ENCODE measurements at regions not wholly inside any gene's neighbourhood (a gene's known extent, or its start where the extent isn't known, plus 50 kb on each side); places are given as distances from the start of the nearest gene placed in this dataset.

DNA sequence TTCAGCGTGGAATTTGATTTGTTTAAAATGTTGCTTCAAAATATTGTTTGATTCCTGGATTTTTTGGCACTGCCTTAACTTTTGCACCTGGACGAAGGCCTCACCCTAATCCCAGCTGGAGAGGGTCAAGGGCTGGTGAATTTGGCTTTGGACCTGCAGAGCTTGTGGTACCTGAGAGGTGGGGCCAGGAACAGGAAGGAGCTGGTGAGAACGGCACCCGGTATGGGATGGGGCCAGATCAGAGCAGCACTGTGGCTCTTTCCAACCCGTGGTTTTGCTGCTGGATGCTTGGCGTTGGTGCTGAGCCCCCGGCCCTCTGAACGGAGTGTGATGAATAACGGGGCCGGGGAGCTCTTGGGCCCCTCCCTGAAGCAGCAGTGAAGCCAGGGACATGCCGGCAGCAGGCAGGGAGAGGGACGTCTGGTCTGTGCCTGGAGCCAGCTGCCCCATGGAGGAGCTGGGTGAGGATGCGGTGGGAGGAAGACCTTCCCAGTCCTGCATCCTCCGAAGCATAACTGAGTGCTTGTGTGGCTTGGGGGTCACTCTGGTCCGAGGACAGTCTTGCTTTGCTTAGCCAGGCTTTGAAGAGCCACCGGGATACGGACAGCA lies 275.4 kb downstream of the SEC14L1 start (continued):
- TF ChIP-seq, protein P1, sequence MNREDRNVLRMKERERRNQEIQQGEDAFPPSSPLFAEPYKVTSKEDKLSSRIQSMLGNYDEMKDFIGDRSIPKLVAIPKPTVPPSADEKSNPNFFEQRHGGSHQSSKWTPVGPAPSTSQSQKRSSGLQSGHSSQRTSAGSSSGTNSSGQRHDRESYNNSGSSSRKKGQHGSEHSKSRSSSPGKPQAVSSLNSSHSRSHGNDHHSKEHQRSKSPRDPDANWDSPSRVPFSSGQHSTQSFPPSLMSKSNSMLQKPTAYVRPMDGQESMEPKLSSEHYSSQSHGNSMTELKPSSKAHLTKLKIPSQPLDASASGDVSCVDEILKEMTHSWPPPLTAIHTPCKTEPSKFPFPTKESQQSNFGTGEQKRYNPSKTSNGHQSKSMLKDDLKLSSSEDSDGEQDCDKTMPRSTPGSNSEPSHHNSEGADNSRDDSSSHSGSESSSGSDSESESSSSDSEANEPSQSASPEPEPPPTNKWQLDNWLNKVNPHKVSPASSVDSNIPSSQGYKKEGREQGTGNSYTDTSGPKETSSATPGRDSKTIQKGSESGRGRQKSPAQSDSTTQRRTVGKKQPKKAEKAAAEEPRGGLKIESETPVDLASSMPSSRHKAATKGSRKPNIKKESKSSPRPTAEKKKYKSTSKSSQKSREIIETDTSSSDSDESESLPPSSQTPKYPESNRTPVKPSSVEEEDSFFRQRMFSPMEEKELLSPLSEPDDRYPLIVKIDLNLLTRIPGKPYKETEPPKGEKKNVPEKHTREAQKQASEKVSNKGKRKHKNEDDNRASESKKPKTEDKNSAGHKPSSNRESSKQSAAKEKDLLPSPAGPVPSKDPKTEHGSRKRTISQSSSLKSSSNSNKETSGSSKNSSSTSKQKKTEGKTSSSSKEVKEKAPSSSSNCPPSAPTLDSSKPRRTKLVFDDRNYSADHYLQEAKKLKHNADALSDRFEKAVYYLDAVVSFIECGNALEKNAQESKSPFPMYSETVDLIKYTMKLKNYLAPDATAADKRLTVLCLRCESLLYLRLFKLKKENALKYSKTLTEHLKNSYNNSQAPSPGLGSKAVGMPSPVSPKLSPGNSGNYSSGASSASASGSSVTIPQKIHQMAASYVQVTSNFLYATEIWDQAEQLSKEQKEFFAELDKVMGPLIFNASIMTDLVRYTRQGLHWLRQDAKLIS (CRISPR knock-in tag; IDR thresholded peaks at IDR 0.05; ENCODE audit: borderline replicate concordance): no peak
- TF ChIP-seq ZNF416 (CRISPR knock-in tag; IDR thresholded peaks at IDR 0.05) (no peak), FOXP1 (CRISPR knock-in tag; IDR thresholded peaks at IDR 0.05; ENCODE audit: borderline replicate concordance) (no peak), MYBL2 (CRISPR knock-in tag; IDR thresholded peaks at IDR 0.05) (no peak)
- TF ChIP-seq, protein P2, sequence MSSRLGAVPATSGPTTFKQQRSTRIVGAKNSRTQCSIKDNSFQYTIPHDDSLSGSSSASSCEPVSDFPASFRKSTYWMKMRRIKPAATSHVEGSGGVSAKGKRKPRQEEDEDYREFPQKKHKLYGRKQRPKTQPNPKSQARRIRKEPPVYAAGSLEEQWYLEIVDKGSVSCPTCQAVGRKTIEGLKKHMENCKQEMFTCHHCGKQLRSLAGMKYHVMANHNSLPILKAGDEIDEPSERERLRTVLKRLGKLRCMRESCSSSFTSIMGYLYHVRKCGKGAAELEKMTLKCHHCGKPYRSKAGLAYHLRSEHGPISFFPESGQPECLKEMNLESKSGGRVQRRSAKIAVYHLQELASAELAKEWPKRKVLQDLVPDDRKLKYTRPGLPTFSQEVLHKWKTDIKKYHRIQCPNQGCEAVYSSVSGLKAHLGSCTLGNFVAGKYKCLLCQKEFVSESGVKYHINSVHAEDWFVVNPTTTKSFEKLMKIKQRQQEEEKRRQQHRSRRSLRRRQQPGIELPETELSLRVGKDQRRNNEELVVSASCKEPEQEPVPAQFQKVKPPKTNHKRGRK (CRISPR knock-in tag; IDR thresholded peaks at IDR 0.05; ENCODE audit: borderline replicate concordance): no peak
- TF ChIP-seq, protein P3, sequence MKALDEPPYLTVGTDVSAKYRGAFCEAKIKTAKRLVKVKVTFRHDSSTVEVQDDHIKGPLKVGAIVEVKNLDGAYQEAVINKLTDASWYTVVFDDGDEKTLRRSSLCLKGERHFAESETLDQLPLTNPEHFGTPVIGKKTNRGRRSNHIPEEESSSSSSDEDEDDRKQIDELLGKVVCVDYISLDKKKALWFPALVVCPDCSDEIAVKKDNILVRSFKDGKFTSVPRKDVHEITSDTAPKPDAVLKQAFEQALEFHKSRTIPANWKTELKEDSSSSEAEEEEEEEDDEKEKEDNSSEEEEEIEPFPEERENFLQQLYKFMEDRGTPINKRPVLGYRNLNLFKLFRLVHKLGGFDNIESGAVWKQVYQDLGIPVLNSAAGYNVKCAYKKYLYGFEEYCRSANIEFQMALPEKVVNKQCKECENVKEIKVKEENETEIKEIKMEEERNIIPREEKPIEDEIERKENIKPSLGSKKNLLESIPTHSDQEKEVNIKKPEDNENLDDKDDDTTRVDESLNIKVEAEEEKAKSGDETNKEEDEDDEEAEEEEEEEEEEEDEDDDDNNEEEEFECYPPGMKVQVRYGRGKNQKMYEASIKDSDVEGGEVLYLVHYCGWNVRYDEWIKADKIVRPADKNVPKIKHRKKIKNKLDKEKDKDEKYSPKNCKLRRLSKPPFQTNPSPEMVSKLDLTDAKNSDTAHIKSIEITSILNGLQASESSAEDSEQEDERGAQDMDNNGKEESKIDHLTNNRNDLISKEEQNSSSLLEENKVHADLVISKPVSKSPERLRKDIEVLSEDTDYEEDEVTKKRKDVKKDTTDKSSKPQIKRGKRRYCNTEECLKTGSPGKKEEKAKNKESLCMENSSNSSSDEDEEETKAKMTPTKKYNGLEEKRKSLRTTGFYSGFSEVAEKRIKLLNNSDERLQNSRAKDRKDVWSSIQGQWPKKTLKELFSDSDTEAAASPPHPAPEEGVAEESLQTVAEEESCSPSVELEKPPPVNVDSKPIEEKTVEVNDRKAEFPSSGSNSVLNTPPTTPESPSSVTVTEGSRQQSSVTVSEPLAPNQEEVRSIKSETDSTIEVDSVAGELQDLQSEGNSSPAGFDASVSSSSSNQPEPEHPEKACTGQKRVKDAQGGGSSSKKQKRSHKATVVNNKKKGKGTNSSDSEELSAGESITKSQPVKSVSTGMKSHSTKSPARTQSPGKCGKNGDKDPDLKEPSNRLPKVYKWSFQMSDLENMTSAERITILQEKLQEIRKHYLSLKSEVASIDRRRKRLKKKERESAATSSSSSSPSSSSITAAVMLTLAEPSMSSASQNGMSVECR (CRISPR knock-in tag; IDR thresholded peaks at IDR 0.05; ENCODE audit: borderline replicate concordance): no peak
- TF ChIP-seq, protein P4, sequence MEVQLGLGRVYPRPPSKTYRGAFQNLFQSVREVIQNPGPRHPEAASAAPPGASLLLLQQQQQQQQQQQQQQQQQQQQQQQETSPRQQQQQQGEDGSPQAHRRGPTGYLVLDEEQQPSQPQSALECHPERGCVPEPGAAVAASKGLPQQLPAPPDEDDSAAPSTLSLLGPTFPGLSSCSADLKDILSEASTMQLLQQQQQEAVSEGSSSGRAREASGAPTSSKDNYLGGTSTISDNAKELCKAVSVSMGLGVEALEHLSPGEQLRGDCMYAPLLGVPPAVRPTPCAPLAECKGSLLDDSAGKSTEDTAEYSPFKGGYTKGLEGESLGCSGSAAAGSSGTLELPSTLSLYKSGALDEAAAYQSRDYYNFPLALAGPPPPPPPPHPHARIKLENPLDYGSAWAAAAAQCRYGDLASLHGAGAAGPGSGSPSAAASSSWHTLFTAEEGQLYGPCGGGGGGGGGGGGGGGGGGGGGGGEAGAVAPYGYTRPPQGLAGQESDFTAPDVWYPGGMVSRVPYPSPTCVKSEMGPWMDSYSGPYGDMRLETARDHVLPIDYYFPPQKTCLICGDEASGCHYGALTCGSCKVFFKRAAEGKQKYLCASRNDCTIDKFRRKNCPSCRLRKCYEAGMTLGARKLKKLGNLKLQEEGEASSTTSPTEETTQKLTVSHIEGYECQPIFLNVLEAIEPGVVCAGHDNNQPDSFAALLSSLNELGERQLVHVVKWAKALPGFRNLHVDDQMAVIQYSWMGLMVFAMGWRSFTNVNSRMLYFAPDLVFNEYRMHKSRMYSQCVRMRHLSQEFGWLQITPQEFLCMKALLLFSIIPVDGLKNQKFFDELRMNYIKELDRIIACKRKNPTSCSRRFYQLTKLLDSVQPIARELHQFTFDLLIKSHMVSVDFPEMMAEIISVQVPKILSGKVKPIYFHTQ (CRISPR knock-in tag; IDR thresholded peaks at IDR 0.05): no peak
- TF ChIP-seq, protein P5, sequence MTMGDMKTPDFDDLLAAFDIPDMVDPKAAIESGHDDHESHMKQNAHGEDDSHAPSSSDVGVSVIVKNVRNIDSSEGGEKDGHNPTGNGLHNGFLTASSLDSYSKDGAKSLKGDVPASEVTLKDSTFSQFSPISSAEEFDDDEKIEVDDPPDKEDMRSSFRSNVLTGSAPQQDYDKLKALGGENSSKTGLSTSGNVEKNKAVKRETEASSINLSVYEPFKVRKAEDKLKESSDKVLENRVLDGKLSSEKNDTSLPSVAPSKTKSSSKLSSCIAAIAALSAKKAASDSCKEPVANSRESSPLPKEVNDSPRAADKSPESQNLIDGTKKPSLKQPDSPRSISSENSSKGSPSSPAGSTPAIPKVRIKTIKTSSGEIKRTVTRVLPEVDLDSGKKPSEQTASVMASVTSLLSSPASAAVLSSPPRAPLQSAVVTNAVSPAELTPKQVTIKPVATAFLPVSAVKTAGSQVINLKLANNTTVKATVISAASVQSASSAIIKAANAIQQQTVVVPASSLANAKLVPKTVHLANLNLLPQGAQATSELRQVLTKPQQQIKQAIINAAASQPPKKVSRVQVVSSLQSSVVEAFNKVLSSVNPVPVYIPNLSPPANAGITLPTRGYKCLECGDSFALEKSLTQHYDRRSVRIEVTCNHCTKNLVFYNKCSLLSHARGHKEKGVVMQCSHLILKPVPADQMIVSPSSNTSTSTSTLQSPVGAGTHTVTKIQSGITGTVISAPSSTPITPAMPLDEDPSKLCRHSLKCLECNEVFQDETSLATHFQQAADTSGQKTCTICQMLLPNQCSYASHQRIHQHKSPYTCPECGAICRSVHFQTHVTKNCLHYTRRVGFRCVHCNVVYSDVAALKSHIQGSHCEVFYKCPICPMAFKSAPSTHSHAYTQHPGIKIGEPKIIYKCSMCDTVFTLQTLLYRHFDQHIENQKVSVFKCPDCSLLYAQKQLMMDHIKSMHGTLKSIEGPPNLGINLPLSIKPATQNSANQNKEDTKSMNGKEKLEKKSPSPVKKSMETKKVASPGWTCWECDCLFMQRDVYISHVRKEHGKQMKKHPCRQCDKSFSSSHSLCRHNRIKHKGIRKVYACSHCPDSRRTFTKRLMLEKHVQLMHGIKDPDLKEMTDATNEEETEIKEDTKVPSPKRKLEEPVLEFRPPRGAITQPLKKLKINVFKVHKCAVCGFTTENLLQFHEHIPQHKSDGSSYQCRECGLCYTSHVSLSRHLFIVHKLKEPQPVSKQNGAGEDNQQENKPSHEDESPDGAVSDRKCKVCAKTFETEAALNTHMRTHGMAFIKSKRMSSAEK (CRISPR knock-in tag; IDR thresholded peaks at IDR 0.05; ENCODE audit: borderline replicate concordance): no peak
- TF ChIP-seq, protein P6, sequence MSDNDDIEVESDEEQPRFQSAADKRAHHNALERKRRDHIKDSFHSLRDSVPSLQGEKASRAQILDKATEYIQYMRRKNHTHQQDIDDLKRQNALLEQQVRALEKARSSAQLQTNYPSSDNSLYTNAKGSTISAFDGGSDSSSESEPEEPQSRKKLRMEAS (CRISPR knock-in tag; IDR thresholded peaks at IDR 0.05): no peak

All from WTC11 (cell line).